WTC11 (cell line): ENCODE measurements at regions not wholly inside any gene's neighbourhood (a gene's known extent, or its start where the extent isn't known, plus 50 kb on each side); places are given as distances from the start of the nearest gene placed in this dataset.

Experiments
- ATAC-seq: fragments of 200-7000 bp; cut with Tn5 transposase; 2 replicates; pipeline ENCODE4 v1.10.0; 2021; ENCODE audit warnings: mild to moderate bottlenecking, moderate library complexity
- CTCF ChIA-PET: fragments of 300-600 bp; sonication (Branson Sonifier 250); formaldehyde crosslinking; loops from one replicate; lab custom pipeline; 2021; ENCODE audit warnings: antibody characterized with exemption; lab: Charles Lee
- POLR2A ChIA-PET: fragments of 350-600 bp; sonication (Branson Sonifier 250); formaldehyde crosslinking; loops from one replicate; lab custom pipeline; 2021; ENCODE audit warnings: antibody characterized with exemption; lab: Charles Lee
- DNase-seq: peaks from one replicate; pipeline ENCODE4 v3.0.0; 2021; ENCODE audit warnings: low spot score
- H3K27ac Mint-ChIP-seq: 2 replicates; pipeline ENCODE4 v1.8.0; 2021; ENCODE audit warnings: mixed read lengths
- H3K27me3 Mint-ChIP-seq: 2 replicates; pipeline ENCODE4 v1.8.0; 2021; ENCODE audit warnings: low read depth, mild to moderate bottlenecking, moderate library complexity, mixed read lengths
- H3K36me3 Mint-ChIP-seq: 2 replicates; pipeline ENCODE4 v1.8.0; 2021; ENCODE audit warnings: mixed read lengths
- H3K4me1 Mint-ChIP-seq: 2 replicates; pipeline ENCODE4 v1.8.0; 2022; ENCODE audit warnings: mixed read lengths
- H3K4me3 Mint-ChIP-seq: 2 replicates; pipeline ENCODE4 v1.8.0; 2021; ENCODE audit warnings: mild to moderate bottlenecking, moderate library complexity, mixed read lengths
- H3K9me3 Mint-ChIP-seq: 2 replicates; pipeline ENCODE4 v1.8.0; 2021; ENCODE audit warnings: mixed read lengths
- ATF1 ChIP-seq: sonication (generic); formaldehyde crosslinking; IDR thresholded peaks from 2 replicates; pipeline ENCODE4 v1.8.1; 2023; ENCODE audit warnings: mild to moderate bottlenecking, moderate library complexity, missing genetic modification reagents
- ATF6 ChIP-seq: sonication (generic); formaldehyde crosslinking; IDR thresholded peaks from 2 replicates; pipeline ENCODE4 v1.8.1; 2023; ENCODE audit warnings: mild to moderate bottlenecking, missing genetic modification reagents
- E2F5 ChIP-seq: sonication (generic); formaldehyde crosslinking; IDR thresholded peaks from 2 replicates; pipeline ENCODE4 v1.8.1; 2022; ENCODE audit warnings: mild to moderate bottlenecking, moderate library complexity, missing genetic modification reagents
- FOXK1 ChIP-seq: sonication (generic); formaldehyde crosslinking; IDR thresholded peaks from 2 replicates; pipeline ENCODE4 v1.8.0; 2022; ENCODE audit warnings: mild to moderate bottlenecking, moderate library complexity, missing genetic modification reagents
- FOXP1 ChIP-seq: sonication (generic); formaldehyde crosslinking; IDR thresholded peaks from 2 replicates; pipeline ENCODE4 v1.8.0; 2022; ENCODE audit warnings: missing genetic modification reagents, mild to moderate bottlenecking, moderate library complexity, borderline replicate concordance
- GABPB1 ChIP-seq: sonication (generic); formaldehyde crosslinking; IDR thresholded peaks from 2 replicates; pipeline ENCODE4 v1.8.1; 2023; ENCODE audit warnings: mild to moderate bottlenecking, missing genetic modification reagents
- IRF2 ChIP-seq: sonication (generic); formaldehyde crosslinking; IDR thresholded peaks from 2 replicates; pipeline ENCODE4 v1.8.0; 2022; ENCODE audit warnings: low read depth, missing genetic modification reagents, borderline replicate concordance
- JUN ChIP-seq: sonication (generic); formaldehyde crosslinking; IDR thresholded peaks from 2 replicates; pipeline ENCODE4 v1.8.0; 2023; ENCODE audit warnings: mild to moderate bottlenecking, missing genetic modification reagents
- NR2C2 ChIP-seq: sonication (generic); formaldehyde crosslinking; IDR thresholded peaks from 2 replicates; pipeline ENCODE4 v1.8.0; 2022; ENCODE audit warnings: mild to moderate bottlenecking, missing genetic modification reagents
- NR3C1 ChIP-seq: sonication (generic); formaldehyde crosslinking; conservative IDR thresholded peaks from 2 replicates; pipeline ENCODE4 v1.8.1; 2023; ENCODE audit warnings: low read depth, mild to moderate bottlenecking, missing genetic modification reagents
- RELA ChIP-seq: sonication (generic); formaldehyde crosslinking; IDR thresholded peaks from 2 replicates; pipeline ENCODE4 v1.8.1; 2022; ENCODE audit warnings: missing genetic modification reagents, mild to moderate bottlenecking, borderline replicate concordance
- RORB ChIP-seq: fragments of 250-450 bp; sonication (Bioruptor Pico); IDR thresholded peaks from 2 replicates; pipeline ENCODE4 v1.9.0; 2021; ENCODE audit warnings: mild to moderate bottlenecking
- SMAD3 ChIP-seq: sonication (generic); formaldehyde crosslinking; IDR thresholded peaks from 2 replicates; pipeline ENCODE4 v1.8.0; 2022; ENCODE audit warnings: missing genetic modification reagents, mild to moderate bottlenecking, borderline replicate concordance
- SOX15 ChIP-seq: fragments of 250-450 bp; sonication (Bioruptor Pico); IDR thresholded peaks from 2 replicates; pipeline ENCODE4 v1.9.0; 2021; ENCODE audit warnings: mild to moderate bottlenecking
- SP1 ChIP-seq: sonication (generic); formaldehyde crosslinking; conservative IDR thresholded peaks from 2 replicates; pipeline ENCODE4 v1.8.1; 2022; ENCODE audit warnings: missing genetic modification reagents
- TEAD4 ChIP-seq: sonication (generic); formaldehyde crosslinking; IDR thresholded peaks from 2 replicates; pipeline ENCODE4 v1.8.0; 2022; ENCODE audit warnings: mild to moderate bottlenecking, missing genetic modification reagents
- ZNF219 ChIP-seq: sonication (generic); formaldehyde crosslinking; IDR thresholded peaks from 2 replicates; pipeline ENCODE4 v1.8.0; 2023; ENCODE audit warnings: missing genetic modification reagents, mild to moderate bottlenecking, borderline replicate concordance
- ZNF232 ChIP-seq: sonication (generic); formaldehyde crosslinking; IDR thresholded peaks from 2 replicates; pipeline ENCODE4 v1.8.0; 2022; ENCODE audit warnings: mild to moderate bottlenecking, missing genetic modification reagents
- ZNF317 ChIP-seq: sonication (generic); formaldehyde crosslinking; IDR thresholded peaks from 2 replicates; pipeline ENCODE4 v1.8.1; 2023; ENCODE audit warnings: low read depth, mild to moderate bottlenecking, moderate library complexity, missing genetic modification reagents, borderline replicate concordance
- ZNF396 ChIP-seq: fragments of 250-450 bp; sonication (Bioruptor Pico); IDR thresholded peaks from 2 replicates; pipeline ENCODE4 v1.8.0; 2021; ENCODE audit warnings: mild to moderate bottlenecking, moderate library complexity, borderline replicate concordance
- ZNF416 ChIP-seq: fragments of 250-450 bp; sonication (Bioruptor Pico); IDR thresholded peaks from 2 replicates; pipeline ENCODE4 v1.9.0; 2021; ENCODE audit warnings: mild to moderate bottlenecking, inconsistent platforms
- TF ChIP-seq, protein P1 (sequence below): fragments of 200-600 bp; IDR thresholded peaks from 2 replicates; pipeline ENCODE4 v1.8.0; 2022; ENCODE audit warnings: antibody characterized with exemption
- TF ChIP-seq, protein P2 (sequence below): sonication (generic); formaldehyde crosslinking; IDR thresholded peaks from 2 replicates; pipeline ENCODE4 v1.8.0; 2022; ENCODE audit warnings: mild to moderate bottlenecking, missing genetic modification reagents
- TF ChIP-seq, protein P3 (sequence below): sonication (generic); formaldehyde crosslinking; conservative IDR thresholded peaks from 2 replicates; pipeline ENCODE4 v1.8.1; 2022; ENCODE audit warnings: mild to moderate bottlenecking, missing genetic modification reagents
- TF ChIP-seq, protein P4 (sequence below): fragments of 250-450 bp; sonication (Bioruptor Pico); IDR thresholded peaks from 2 replicates; pipeline ENCODE4 v1.9.0; 2021; ENCODE audit warnings: mild to moderate bottlenecking
- TF ChIP-seq, protein P5 (sequence below): sonication (generic); formaldehyde crosslinking; IDR thresholded peaks from 2 replicates; pipeline ENCODE4 v1.8.1; 2023; ENCODE audit warnings: mild to moderate bottlenecking, missing genetic modification reagents, moderate library complexity
- TF ChIP-seq, protein P6 (sequence below): sonication (generic); formaldehyde crosslinking; IDR thresholded peaks from 2 replicates; pipeline ENCODE4 v1.8.0; 2022; ENCODE audit warnings: mild to moderate bottlenecking, missing genetic modification reagents

GRCh38 chr22:25452116-25452700 is 112.3 kb upstream of the GRK3 start:
- POLR2A ChIA-PET: no interaction called here
- ATAC-seq (no peak), DNase-seq (no peak)
- Mint-ChIP-seq H3K27ac (no peak overlapping the region), H3K4me1 (peaks cover 8% of the 10 kb centered on the region), H3K9me3 (no peaks in the 10 kb centered on the region), H3K4me3 (no peak overlapping the region), H3K36me3 (peaks cover 10% of the 10 kb centered on the region), H3K27me3 (no peaks in the 10 kb centered on the region)
- CTCF ChIA-PET: no interaction called here
- TF ChIP-seq SMAD3 (CRISPR knock-in tag) (no peak), NR3C1 (no peak), ZNF232 (no peak), ZNF396 (CRISPR knock-in tag) (no peak), JUN (no peak), ZNF317 (CRISPR knock-in tag) (no peak), RORB (CRISPR knock-in tag) (no peak), FOXP1 (CRISPR knock-in tag) (no peak), SP1 (CRISPR knock-in tag) (no peak), TEAD4 (CRISPR knock-in tag) (no peak), IRF2 (no peak), ATF1 (no peak)
- TF ChIP-seq, protein P1, sequence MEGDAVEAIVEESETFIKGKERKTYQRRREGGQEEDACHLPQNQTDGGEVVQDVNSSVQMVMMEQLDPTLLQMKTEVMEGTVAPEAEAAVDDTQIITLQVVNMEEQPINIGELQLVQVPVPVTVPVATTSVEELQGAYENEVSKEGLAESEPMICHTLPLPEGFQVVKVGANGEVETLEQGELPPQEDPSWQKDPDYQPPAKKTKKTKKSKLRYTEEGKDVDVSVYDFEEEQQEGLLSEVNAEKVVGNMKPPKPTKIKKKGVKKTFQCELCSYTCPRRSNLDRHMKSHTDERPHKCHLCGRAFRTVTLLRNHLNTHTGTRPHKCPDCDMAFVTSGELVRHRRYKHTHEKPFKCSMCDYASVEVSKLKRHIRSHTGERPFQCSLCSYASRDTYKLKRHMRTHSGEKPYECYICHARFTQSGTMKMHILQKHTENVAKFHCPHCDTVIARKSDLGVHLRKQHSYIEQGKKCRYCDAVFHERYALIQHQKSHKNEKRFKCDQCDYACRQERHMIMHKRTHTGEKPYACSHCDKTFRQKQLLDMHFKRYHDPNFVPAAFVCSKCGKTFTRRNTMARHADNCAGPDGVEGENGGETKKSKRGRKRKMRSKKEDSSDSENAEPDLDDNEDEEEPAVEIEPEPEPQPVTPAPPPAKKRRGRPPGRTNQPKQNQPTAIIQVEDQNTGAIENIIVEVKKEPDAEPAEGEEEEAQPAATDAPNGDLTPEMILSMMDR: no peak
- TF ChIP-seq, protein P2, sequence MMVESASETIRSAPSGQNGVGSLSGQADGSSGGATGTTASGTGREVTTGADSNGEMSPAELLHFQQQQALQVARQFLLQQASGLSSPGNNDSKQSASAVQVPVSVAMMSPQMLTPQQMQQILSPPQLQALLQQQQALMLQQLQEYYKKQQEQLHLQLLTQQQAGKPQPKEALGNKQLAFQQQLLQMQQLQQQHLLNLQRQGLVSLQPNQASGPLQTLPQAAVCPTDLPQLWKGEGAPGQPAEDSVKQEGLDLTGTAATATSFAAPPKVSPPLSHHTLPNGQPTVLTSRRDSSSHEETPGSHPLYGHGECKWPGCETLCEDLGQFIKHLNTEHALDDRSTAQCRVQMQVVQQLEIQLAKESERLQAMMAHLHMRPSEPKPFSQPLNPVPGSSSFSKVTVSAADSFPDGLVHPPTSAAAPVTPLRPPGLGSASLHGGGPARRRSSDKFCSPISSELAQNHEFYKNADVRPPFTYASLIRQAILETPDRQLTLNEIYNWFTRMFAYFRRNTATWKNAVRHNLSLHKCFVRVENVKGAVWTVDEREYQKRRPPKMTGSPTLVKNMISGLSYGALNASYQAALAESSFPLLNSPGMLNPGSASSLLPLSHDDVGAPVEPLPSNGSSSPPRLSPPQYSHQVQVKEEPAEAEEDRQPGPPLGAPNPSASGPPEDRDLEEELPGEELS (CRISPR knock-in tag): no peak

- Mint-ChIP-seq H3K27me3 (no peaks in the 10 kb centered on the region), H3K4me3 (no peak overlapping the region), H3K27ac (no peak overlapping the region), H3K4me1 (peaks cover 8% of the 10 kb centered on the region), H3K9me3 (no peaks in the 10 kb centered on the region), H3K36me3 (peaks cover 10% of the 10 kb centered on the region)
- POLR2A ChIA-PET: no interaction called here
- no peak for ATAC-seq
- no peak for DNase-seq
- CTCF ChIA-PET: interaction anchor here (1.0 kb wide), 1 partner anchor 319 kb away, joined by 3 read pairs; no protein-coding TSS in a partner anchor
- no peak for TF ChIP-seq ATF6
- TF ChIP-seq, protein P3, sequence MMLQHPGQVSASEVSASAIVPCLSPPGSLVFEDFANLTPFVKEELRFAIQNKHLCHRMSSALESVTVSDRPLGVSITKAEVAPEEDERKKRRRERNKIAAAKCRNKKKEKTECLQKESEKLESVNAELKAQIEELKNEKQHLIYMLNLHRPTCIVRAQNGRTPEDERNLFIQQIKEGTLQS (CRISPR knock-in tag): no peak
- TF ChIP-seq ZNF416 (CRISPR knock-in tag): no peak
- TF ChIP-seq SOX15: no peak
- TF ChIP-seq ATF1: no peak
- TF ChIP-seq, protein P4, sequence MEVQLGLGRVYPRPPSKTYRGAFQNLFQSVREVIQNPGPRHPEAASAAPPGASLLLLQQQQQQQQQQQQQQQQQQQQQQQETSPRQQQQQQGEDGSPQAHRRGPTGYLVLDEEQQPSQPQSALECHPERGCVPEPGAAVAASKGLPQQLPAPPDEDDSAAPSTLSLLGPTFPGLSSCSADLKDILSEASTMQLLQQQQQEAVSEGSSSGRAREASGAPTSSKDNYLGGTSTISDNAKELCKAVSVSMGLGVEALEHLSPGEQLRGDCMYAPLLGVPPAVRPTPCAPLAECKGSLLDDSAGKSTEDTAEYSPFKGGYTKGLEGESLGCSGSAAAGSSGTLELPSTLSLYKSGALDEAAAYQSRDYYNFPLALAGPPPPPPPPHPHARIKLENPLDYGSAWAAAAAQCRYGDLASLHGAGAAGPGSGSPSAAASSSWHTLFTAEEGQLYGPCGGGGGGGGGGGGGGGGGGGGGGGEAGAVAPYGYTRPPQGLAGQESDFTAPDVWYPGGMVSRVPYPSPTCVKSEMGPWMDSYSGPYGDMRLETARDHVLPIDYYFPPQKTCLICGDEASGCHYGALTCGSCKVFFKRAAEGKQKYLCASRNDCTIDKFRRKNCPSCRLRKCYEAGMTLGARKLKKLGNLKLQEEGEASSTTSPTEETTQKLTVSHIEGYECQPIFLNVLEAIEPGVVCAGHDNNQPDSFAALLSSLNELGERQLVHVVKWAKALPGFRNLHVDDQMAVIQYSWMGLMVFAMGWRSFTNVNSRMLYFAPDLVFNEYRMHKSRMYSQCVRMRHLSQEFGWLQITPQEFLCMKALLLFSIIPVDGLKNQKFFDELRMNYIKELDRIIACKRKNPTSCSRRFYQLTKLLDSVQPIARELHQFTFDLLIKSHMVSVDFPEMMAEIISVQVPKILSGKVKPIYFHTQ (CRISPR knock-in tag): no peak
- no peak for TF ChIP-seq ZNF219 (CRISPR knock-in tag)
- TF ChIP-seq, protein P5, sequence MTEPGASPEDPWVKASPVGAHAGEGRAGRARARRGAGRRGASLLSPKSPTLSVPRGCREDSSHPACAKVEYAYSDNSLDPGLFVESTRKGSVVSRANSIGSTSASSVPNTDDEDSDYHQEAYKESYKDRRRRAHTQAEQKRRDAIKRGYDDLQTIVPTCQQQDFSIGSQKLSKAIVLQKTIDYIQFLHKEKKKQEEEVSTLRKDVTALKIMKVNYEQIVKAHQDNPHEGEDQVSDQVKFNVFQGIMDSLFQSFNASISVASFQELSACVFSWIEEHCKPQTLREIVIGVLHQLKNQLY: no peak
- TF ChIP-seq RELA (CRISPR knock-in tag): no peak
- no peak for TF ChIP-seq NR2C2 (CRISPR knock-in tag)
- TF ChIP-seq, protein P6, sequence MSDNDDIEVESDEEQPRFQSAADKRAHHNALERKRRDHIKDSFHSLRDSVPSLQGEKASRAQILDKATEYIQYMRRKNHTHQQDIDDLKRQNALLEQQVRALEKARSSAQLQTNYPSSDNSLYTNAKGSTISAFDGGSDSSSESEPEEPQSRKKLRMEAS: no peak
- TF ChIP-seq GABPB1 (CRISPR knock-in tag): no peak
- no peak for TF ChIP-seq E2F5 (CRISPR knock-in tag)
- TF ChIP-seq FOXK1 (CRISPR knock-in tag): no peak
Measured at GRCh38 chr22:25453058-25453457, 111.4 kb upstream of the GRK3 start.
